ENCODE measurements at regions not wholly inside any gene's neighbourhood (a gene's known extent, or its start where the extent isn't known, plus 50 kb on each side); places are given as distances from the start of the nearest gene placed in this dataset.

GRCh38 chr4:44017422-44017739, 431.2 kb downstream of the KCTD8 start:
- no peaks in the 10 kb centered on the region for H3K4me1 ChIP-seq (replicated peaks in 1 of 2; ENCODE audit: control insufficient read depth in 2 of 2, insufficient read depth in 2 of 2, low read length in 2 of 2)
- FAIRE-seq (no peak), ATAC-seq (no peak), DNase-seq (ENCODE audit: extremely low read depth in 1 of 4, low spot score in 3 of 4) (no peak)
- no peaks in the 10 kb centered on the region for H3K27me3 ChIP-seq (ENCODE audit: control insufficient read depth in 2 of 2, insufficient read depth in 2 of 2, low read length in 2 of 2)
- intact Hi-C loops (cut with micrococcal nuclease) (no loop called here), in situ Hi-C loops (cut with MboI) (no loop called here)
- H4K20me1 ChIP-seq (replicated peaks; ENCODE audit: control insufficient read depth, insufficient read depth, low read length), result no peaks in the 10 kb centered on the region
- no TSS peak for BruUV-seq (replicated peaks)
- no peaks in the 10 kb centered on the region for H3K79me2 ChIP-seq (ENCODE audit: control insufficient read depth, insufficient read depth, low read length)
- TF ChIP-seq ZC3H11A (IDR thresholded peaks at IDR 0.05; ENCODE audit: low read depth, low read length), result no peak
- TF ChIP-seq ZBTB7A (IDR thresholded peaks at IDR 0.05; ENCODE audit: borderline replicate concordance, control insufficient read depth, low read depth, low read length), result no peak
- no peak for TF ChIP-seq CTCFL (IDR thresholded peaks at IDR 0.05; ENCODE audit: borderline replicate concordance, insufficient read depth, low read depth, low read length, poor library complexity, severe bottlenecking)
- no peak for TF ChIP-seq TFAP4 (CRISPR knock-in tag; IDR thresholded peaks at IDR 0.05; ENCODE audit: borderline replicate concordance)
- TF ChIP-seq ZNF3 (CRISPR knock-in tag; IDR thresholded peaks at IDR 0.05), result no peak
- TF ChIP-seq ZNF217 (CRISPR knock-in tag; IDR thresholded peaks at IDR 0.05), result no peak
- TF ChIP-seq PPARD (CRISPR knock-in tag; IDR thresholded peaks at IDR 0.05), result no peak
- no peak for TF ChIP-seq ADNP (tag; IDR thresholded peaks at IDR 0.05)
- no peak for TF ChIP-seq DPF2 (IDR thresholded peaks at IDR 0.05)
- no peaks in the 10 kb centered on the region for H3K9me3 ChIP-seq (replicated peaks; ENCODE audit: control insufficient read depth, insufficient read depth, low read depth, low read length)
- no peak overlapping the region for H2AFZ ChIP-seq (ENCODE audit: low read depth, low read length)
- H3K4me2 ChIP-seq (ENCODE audit: insufficient read depth, low read length), result no peak overlapping the region
- H3K27ac ChIP-seq (ENCODE audit: extremely low read depth, low read depth, low read length), result no peak overlapping the region
- 0% methylated on average over 3 of the region's 3 CpGs for WGBS (ENCODE audit: insufficient coverage, low coverage, missing lambda C conversion rate)
- no peaks in the 10 kb centered on the region for H3K36me3 ChIP-seq (ENCODE audit: control insufficient read depth, insufficient read depth, low read length)
- no peaks in the 10 kb centered on the region for H3K9me1 ChIP-seq (ENCODE audit: control insufficient read depth, insufficient read depth, low read length)
- H3K9ac ChIP-seq (ENCODE audit: insufficient read depth in 1 of 2, low read depth in 2 of 2, low read length in 2 of 2), result no peak overlapping the region
- CTCF ChIA-PET (ENCODE audit: low intra/inter-chr PET ratio), result no interaction called here
- no peak overlapping the region for H3K4me3 ChIP-seq
- POLR2A ChIA-PET, result no interaction called here
